ENCODE measurements at regions not wholly inside any gene's neighbourhood (a gene's known extent, or its start where the extent isn't known, plus 50 kb on each side); places are given as distances from the start of the nearest gene placed in this dataset.

GRCh38 chr3:137471558-137472204 lies 292.4 kb upstream of the SOX14 start:
- TF ChIP-seq, protein P1, sequence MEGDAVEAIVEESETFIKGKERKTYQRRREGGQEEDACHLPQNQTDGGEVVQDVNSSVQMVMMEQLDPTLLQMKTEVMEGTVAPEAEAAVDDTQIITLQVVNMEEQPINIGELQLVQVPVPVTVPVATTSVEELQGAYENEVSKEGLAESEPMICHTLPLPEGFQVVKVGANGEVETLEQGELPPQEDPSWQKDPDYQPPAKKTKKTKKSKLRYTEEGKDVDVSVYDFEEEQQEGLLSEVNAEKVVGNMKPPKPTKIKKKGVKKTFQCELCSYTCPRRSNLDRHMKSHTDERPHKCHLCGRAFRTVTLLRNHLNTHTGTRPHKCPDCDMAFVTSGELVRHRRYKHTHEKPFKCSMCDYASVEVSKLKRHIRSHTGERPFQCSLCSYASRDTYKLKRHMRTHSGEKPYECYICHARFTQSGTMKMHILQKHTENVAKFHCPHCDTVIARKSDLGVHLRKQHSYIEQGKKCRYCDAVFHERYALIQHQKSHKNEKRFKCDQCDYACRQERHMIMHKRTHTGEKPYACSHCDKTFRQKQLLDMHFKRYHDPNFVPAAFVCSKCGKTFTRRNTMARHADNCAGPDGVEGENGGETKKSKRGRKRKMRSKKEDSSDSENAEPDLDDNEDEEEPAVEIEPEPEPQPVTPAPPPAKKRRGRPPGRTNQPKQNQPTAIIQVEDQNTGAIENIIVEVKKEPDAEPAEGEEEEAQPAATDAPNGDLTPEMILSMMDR (IDR thresholded peaks at IDR 0.05): no peak
- TF ChIP-seq POLR2A (IDR thresholded peaks at IDR 0.05): no peak
- no peak for TF ChIP-seq POLR2AphosphoS5 (IDR thresholded peaks at IDR 0.05)
